SH-SY5Y (cell line): ENCODE measurements at regions not wholly inside any gene's neighbourhood (a gene's known extent, or its start where the extent isn't known, plus 50 kb on each side); places are given as distances from the start of the nearest gene placed in this dataset.

Experiments
- GATA2 ChIP-seq: IDR thresholded peaks from 2 replicates; pipeline ENCODE4 v1.6.1; 2011; ENCODE audit warnings: mild to moderate bottlenecking, low read depth, low read length
- GATA3 ChIP-seq: IDR thresholded peaks from 2 replicates; pipeline ENCODE4 v1.6.1; 2011; ENCODE audit warnings: low read depth, mild to moderate bottlenecking, low read length, moderate library complexity

- no peak for TF ChIP-seq GATA3
- TF ChIP-seq GATA2, result no peak
These were observed 367.7 kb upstream of the MC4R start for GRCh38 chr18:60740313-60740712.
